ENCODE measurements at regions not wholly inside any gene's neighbourhood (a gene's known extent, or its start where the extent isn't known, plus 50 kb on each side); places are given as distances from the start of the nearest gene placed in this dataset.

- no peak for TF ChIP-seq CTCF (IDR thresholded peaks at IDR 0.05 in 8 of 11, conservative IDR thresholded peaks at IDR 0.05 in 3 of 11)
- TF ChIP-seq POLR2AphosphoS5 (IDR thresholded peaks at IDR 0.05): no peak
Measured at GRCh38 chr13:33973194-33973593, 155.2 kb downstream of the RFC3 start.

Measured in spleen (tissue), 7 donors.